Neutrophil (primary cell): ENCODE measurements at regions not wholly inside any gene's neighbourhood (a gene's known extent, or its start where the extent isn't known, plus 50 kb on each side); places are given as distances from the start of the nearest gene placed in this dataset.

Source experiments
- H3K27ac ChIP-seq: fragments of 200-600 bp; sonication (generic); 2 replicates; pipeline ENCODE4 v1.5.1; 2016; ENCODE audit warnings: mild to moderate bottlenecking, moderate library complexity
- H3K27me3 ChIP-seq: fragments of 200-600 bp; sonication (generic); 2 replicates; pipeline ENCODE4 v1.6.0; 2016; ENCODE audit warnings: mild to moderate bottlenecking
- H3K36me3 ChIP-seq: fragments of 200-600 bp; sonication (generic); 2 replicates; pipeline ENCODE4 v1.5.1; 2017
- H3K4me1 ChIP-seq, 2 experiments: fragments of 200-600 bp in 1 of 2; sonication (generic) in 1 of 2; 1 replicate in 1 of 2; 2 replicates in 1 of 2; pipeline versions ENCODE4 v1.5.1 to v1.6.1; 2013 to 2016; ENCODE audit warnings: low read depth in 1 of 2, low read length in 1 of 2, mild to moderate bottlenecking in 1 of 2, moderate library complexity in 1 of 2; ENCODE audit not compliant: control insufficient read depth in 1 of 2, insufficient read depth in 1 of 2
- H3K4me3 ChIP-seq, 2 experiments: fragments of 200-600 bp in 1 of 2; sonication (generic) in 1 of 2; 1 replicate in 1 of 2; 2 replicates in 1 of 2; pipeline ENCODE4 v1.5.1; 2013 to 2016; ENCODE audit warnings: low read depth in 1 of 2, low read length in 1 of 2, mild to moderate bottlenecking in 1 of 2, moderate library complexity in 1 of 2
- H3K9me3 ChIP-seq: fragments of 200-600 bp; sonication (generic); 2 replicates; pipeline ENCODE4 v1.5.1; 2016
- TF ChIP-seq, protein P1 (sequence below): fragments of 200-600 bp; sonication (generic); IDR thresholded peaks from 2 replicates; pipeline ENCODE4 v1.5.1; 2016; ENCODE audit warnings: antibody characterized with exemption

DNA sequence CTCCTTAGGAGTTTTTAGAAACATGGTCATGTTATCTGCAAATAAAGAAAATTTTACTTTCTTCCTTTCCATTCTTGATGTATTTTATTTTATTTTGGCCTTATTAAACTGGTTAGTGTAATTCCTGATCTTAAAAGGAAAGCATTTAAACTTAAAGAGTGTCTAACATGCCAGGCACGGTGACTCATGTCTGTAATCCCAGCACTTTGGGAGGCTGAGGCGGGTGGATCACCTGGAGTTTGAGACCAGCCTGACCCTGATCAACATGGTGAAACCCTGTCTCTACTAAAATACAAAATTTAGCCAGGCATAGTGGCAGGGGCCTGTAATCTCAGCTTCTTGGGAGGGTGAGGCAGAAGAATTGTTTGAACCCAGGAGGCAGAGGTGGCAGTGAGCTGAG lies 281.3 kb downstream of the PTTG2 start:
- no peak overlapping the region for H3K27ac ChIP-seq
- H3K4me1 ChIP-seq: no peaks in the 10 kb centered on the region
- H3K4me3 ChIP-seq: no peak overlapping the region
- TF ChIP-seq, protein P1, sequence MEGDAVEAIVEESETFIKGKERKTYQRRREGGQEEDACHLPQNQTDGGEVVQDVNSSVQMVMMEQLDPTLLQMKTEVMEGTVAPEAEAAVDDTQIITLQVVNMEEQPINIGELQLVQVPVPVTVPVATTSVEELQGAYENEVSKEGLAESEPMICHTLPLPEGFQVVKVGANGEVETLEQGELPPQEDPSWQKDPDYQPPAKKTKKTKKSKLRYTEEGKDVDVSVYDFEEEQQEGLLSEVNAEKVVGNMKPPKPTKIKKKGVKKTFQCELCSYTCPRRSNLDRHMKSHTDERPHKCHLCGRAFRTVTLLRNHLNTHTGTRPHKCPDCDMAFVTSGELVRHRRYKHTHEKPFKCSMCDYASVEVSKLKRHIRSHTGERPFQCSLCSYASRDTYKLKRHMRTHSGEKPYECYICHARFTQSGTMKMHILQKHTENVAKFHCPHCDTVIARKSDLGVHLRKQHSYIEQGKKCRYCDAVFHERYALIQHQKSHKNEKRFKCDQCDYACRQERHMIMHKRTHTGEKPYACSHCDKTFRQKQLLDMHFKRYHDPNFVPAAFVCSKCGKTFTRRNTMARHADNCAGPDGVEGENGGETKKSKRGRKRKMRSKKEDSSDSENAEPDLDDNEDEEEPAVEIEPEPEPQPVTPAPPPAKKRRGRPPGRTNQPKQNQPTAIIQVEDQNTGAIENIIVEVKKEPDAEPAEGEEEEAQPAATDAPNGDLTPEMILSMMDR: no peak
- H3K36me3 ChIP-seq: no peaks in the 10 kb centered on the region
- H3K27me3 ChIP-seq: no peaks in the 10 kb centered on the region
- no peaks in the 10 kb centered on the region for H3K9me3 ChIP-seq

DNA sequence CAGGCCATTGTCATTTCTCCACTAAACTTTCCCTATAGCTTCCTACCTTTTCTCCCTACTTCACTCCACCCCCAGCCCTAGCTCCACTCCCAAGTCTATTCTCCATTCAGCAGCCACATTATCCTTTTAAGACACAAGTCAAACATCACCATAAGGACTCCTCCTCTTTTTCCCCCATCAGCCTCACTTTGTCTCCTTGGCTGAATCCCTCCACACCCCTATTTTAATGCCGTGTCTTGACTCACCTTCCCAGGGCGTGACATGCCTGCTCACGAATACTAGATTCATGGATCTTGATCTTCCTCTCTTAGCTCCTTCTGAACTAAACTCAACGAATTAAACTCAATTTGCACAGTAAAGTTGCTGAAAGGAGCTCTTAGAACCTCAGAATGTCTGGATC lies 281.9 kb downstream of the PTTG2 start:
- Histone ChIP-seq H3K4me1 (no peaks in the 10 kb centered on the region), H3K9me3 (no peaks in the 10 kb centered on the region), H3K27me3 (no peaks in the 10 kb centered on the region), H3K27ac (no peak overlapping the region), H3K36me3 (no peaks in the 10 kb centered on the region), H3K4me3 (no peak overlapping the region)
- TF ChIP-seq, protein P1: no peak

DNA sequence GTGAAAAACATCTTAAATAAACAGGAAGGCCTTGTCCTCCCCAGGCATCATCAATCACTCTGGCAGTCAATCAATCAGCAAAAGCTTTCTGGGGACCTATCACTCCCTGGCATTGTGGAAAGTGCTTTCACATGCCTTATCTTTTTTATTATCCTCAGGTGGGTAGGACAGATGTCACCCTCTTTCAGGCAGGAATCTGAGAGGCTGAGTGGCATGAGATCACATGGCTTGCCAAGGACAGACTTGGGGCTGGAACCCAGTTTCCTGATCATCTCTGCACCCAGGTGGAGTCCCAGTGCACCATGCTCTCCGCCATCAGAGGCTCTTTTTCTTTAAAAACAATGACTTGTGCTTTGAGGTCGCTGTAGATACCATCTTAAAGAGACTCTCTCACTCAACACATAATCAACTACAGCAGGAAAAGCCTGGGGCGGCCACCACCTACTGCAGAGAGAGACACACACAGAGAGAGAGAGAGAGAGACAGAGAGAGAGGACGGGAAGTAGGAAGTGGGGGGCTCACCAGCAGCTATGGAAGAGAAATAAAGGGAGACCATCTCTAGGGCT lies 282.7 kb downstream of the PTTG2 start:
- Histone ChIP-seq H3K4me1 (no peaks in the 10 kb centered on the region), H3K4me3 (no peak overlapping the region), H3K27ac (no peak overlapping the region), H3K9me3 (no peaks in the 10 kb centered on the region), H3K36me3 (no peaks in the 10 kb centered on the region), H3K27me3 (no peaks in the 10 kb centered on the region)
- TF ChIP-seq, protein P1: no peak

DNA sequence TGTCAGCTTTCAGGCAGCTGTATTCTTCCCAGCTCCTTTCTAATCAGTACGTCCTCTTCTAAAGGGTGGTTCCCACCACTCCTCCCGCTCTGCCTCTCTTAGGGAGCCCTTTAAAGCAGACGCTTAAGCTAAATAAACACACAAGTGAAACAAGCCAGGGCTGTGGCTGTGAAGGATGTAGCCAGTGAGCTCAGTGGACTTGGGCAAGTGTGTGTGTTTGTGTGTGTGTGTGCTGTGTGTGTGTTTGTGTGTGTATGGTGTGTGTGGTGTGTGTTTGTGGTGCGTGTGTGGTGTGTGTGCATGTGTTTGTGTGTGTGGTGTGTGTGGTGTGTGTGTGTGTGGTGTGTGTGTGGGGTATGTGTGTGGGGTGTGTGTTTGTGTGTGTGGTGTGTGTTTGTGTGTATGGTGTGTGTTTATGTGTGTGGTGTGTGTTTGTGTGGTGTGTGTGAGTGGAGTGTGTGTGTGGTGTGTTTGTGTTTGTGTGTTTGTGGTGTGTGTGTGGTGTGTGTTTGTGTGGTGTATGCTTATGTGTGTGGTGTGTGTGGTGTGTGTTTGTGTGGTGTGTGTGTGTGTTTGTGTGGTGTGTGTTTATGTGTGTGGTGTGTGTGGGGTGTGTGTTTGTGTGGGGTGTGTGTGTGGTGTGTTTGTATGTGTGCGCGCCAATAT lies 283.3 kb downstream of the PTTG2 start:
- Histone ChIP-seq H3K27me3 (no peaks in the 10 kb centered on the region), H3K4me3 (no peak overlapping the region), H3K9me3 (no peaks in the 10 kb centered on the region), H3K4me1 (no peaks in the 10 kb centered on the region), H3K36me3 (no peaks in the 10 kb centered on the region), H3K27ac (no peak overlapping the region)
- TF ChIP-seq, protein P1: no peak

DNA sequence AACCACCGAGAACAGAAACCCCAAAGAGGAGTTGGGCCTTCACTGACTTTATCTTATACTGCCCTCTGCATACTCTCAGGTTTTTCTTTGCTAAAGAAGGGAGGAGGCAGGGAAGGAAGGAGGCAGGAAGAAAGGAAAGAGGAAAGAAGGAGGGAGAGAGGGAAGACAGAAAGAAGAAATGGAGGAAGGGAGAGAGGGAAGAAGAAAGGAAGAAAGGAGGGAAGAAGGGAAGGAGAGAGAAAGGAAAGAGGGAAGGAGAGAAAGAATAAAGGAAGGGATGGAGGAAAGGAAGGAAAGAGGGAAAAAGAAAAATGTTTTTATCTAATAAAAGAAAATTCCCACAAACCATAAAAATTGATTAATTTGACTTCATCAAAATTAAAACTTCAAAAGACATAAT lies 294.6 kb downstream of the PTTG2 start:
- Histone ChIP-seq H3K36me3 (no peaks in the 10 kb centered on the region), H3K27me3 (no peaks in the 10 kb centered on the region), H3K4me3 (no peak overlapping the region), H3K4me1 (no peaks in the 10 kb centered on the region), H3K9me3 (peaks cover 5% of the 10 kb centered on the region), H3K27ac (no peak overlapping the region)
- TF ChIP-seq, protein P1: no peak
